ENCODE measurements at regions not wholly inside any gene's neighbourhood (a gene's known extent, or its start where the extent isn't known, plus 50 kb on each side); places are given as distances from the start of the nearest gene placed in this dataset.

- peak; percentile 55 for DNase-seq
Measured at GRCh38 chr7:138258197-138258559, 181.9 kb downstream of the AKR1D1 start.

- DNase-seq: no peak
Measured at GRCh38 chr7:138259675-138260074, 183.4 kb downstream of the AKR1D1 start.

GRCh38 chr7:138267934-138268333 is 191.7 kb downstream of the AKR1D1 start:
- DNase-seq: no peak

- no peak for DNase-seq
Measured at GRCh38 chr7:138276891-138277290, 183.2 kb upstream of the TRIM24 start.

GRCh38 chr7:138278601-138279000 is 181.5 kb upstream of the TRIM24 start:
- no peak for DNase-seq

- no peak for DNase-seq
Measured at GRCh38 chr7:138282997-138283396, 177.1 kb upstream of the TRIM24 start.

GRCh38 chr7:138285129-138285528 is 174.9 kb upstream of the TRIM24 start:
- no peak for DNase-seq

GRCh38 chr7:138286846-138287245 is 173.2 kb upstream of the TRIM24 start:
- DNase-seq: no peak

- DNase-seq: no peak
Measured at GRCh38 chr7:138287549-138287948, 172.5 kb upstream of the TRIM24 start.

- DNase-seq: no peak
Measured at GRCh38 chr7:138289082-138289481, 171.0 kb upstream of the TRIM24 start.

GRCh38 chr7:138289864-138290263 is 170.2 kb upstream of the TRIM24 start:
- no peak for DNase-seq

- no peak for DNase-seq
Measured at GRCh38 chr7:138292951-138293350, 167.1 kb upstream of the TRIM24 start.

- no peak for DNase-seq
Measured at GRCh38 chr7:138295049-138295637, 164.9 kb upstream of the TRIM24 start.

GRCh38 chr7:138297526-138297925 is 162.5 kb upstream of the TRIM24 start:
- DNase-seq: no peak

- no peak for DNase-seq
Measured at GRCh38 chr7:138299066-138299465, 161.0 kb upstream of the TRIM24 start.

- DNase-seq: no peak
Measured at GRCh38 chr7:138303230-138304070, 156.6 kb upstream of the TRIM24 start.

- DNase-seq: no peak
Measured at GRCh38 chr7:138304071-138304320, 156.1 kb upstream of the TRIM24 start.

GRCh38 chr7:138307633-138308032 is 152.4 kb upstream of the TRIM24 start:
- DNase-seq: no peak

- DNase-seq: no peak
Measured at GRCh38 chr7:138308136-138308535, 151.9 kb upstream of the TRIM24 start.

GRCh38 chr7:138309186-138309585 is 150.9 kb upstream of the TRIM24 start:
- no peak for DNase-seq

GRCh38 chr7:138313829-138314178 is 146.3 kb upstream of the TRIM24 start:
- DNase-seq: no peak

- DNase-seq: no peak
Measured at GRCh38 chr7:138316421-138317043, 143.5 kb upstream of the TRIM24 start.

GRCh38 chr7:138317044-138317596 is 142.9 kb upstream of the TRIM24 start:
- DNase-seq: no peak

GRCh38 chr7:138324941-138325340 is 135.1 kb upstream of the TRIM24 start:
- DNase-seq: no peak

All from Kasumi-1 (cell line).